Endothelial cell of umbilical vein (primary cell): ENCODE measurements at regions not wholly inside any gene's neighbourhood (a gene's known extent, or its start where the extent isn't known, plus 50 kb on each side); places are given as distances from the start of the nearest gene placed in this dataset.

Experiments used
- BruUV-seq: library from RNA; stranded (reverse); fragments of 400-500 nt; replicated peaks from 2 replicates; lab custom pipeline; 2021; lab: Mats Ljungman, UMichigan
- CTCF ChIA-PET: fragments of 300-600, 350-600 bp; sonication (Branson Sonifier 250); formaldehyde crosslinking; loops from one replicate; lab custom pipeline; 2021; ENCODE audit warnings: antibody characterized with exemption, inconsistent platforms; lab: Charles Lee
- POLR2A ChIA-PET: fragments of 300-600, 350-600 bp; sonication (Branson Sonifier 250); formaldehyde crosslinking; loops from one replicate; lab custom pipeline; 2021; ENCODE audit warnings: antibody characterized with exemption, inconsistent platforms; lab: Charles Lee
- DNase-seq: peaks from one replicate; pipeline ENCODE4 v3.0.0-alpha.2; 2011; ENCODE audit warnings: low read depth, low spot score
- FAIRE-seq: peaks from 2 replicates; lab custom pipeline; 2011; peaks lifted over from hg19 to GRCh38; lab: Jason Lieb, UNC
- H2AFZ ChIP-seq: 2 replicates; pipeline ENCODE4 v1.6.0; 2012; ENCODE audit warnings: low read depth, low read length, control low read depth, inconsistent platforms
- H3K27ac ChIP-seq: 2 replicates; pipeline ENCODE4 v1.5.1; 2011; ENCODE audit warnings: low read depth, mild to moderate bottlenecking, control low read depth, low read length, moderate library complexity; ENCODE audit not compliant: insufficient read depth
- H3K27me3 ChIP-seq, 2 experiments: 2 replicates each; pipeline versions ENCODE4 v1.6.0 to v1.6.1; 2011; ENCODE audit warnings: low read length in 2 of 2, mixed read lengths in 1 of 2; ENCODE audit not compliant: control insufficient read depth in 2 of 2, insufficient read depth in 2 of 2
- H3K36me3 ChIP-seq, 2 experiments: 2 replicates in 1 of 2; 3 replicates in 1 of 2; pipeline ENCODE4 v1.5.1; 2011; ENCODE audit warnings: low read length in 2 of 2, mild to moderate bottlenecking in 1 of 2, moderate library complexity in 1 of 2; ENCODE audit not compliant: control insufficient read depth in 2 of 2, insufficient read depth in 2 of 2; ENCODE audit errors: extremely low read depth in 1 of 2
- H3K4me1 ChIP-seq: 3 replicates; pipeline ENCODE4 v1.5.1; 2011; ENCODE audit warnings: mild to moderate bottlenecking, low read length; ENCODE audit not compliant: control insufficient read depth, insufficient read depth; ENCODE audit errors: extremely low read depth
- H3K4me2 ChIP-seq: 2 replicates; pipeline ENCODE4 v1.6.1; 2011; ENCODE audit warnings: low read length, control low read depth, mixed read lengths; ENCODE audit not compliant: insufficient read depth
- H3K4me3 ChIP-seq, 3 experiments: fragments of 200-600 bp in 1 of 3; sonication (generic), shearing (Covaris generic) in 1 of 3; replicated peaks in 1 of 3; 2 replicates each; pipeline ENCODE4 v1.5.1; 2011 to 2016; ENCODE audit warnings: control low read depth in 3 of 3, low read length in 3 of 3, mild to moderate bottlenecking in 2 of 3, inconsistent platforms in 1 of 3, low read depth in 1 of 3, moderate library complexity in 1 of 3; ENCODE audit not compliant: insufficient read depth in 1 of 3
- H3K79me2 ChIP-seq: 2 replicates; pipeline ENCODE4 v1.6.0; 2012; ENCODE audit warnings: low read length, inconsistent platforms; ENCODE audit not compliant: control insufficient read depth, insufficient read depth
- H3K9ac ChIP-seq: replicated peaks from 2 replicates; pipeline ENCODE3; 2011; ENCODE audit warnings: low read length, control low read depth; ENCODE audit not compliant: insufficient read depth; ENCODE audit errors: extremely low read depth
- H3K9me1 ChIP-seq: replicated peaks from 3 replicates; pipeline ENCODE4 v1.6.0; 2011; ENCODE audit warnings: mild to moderate bottlenecking, low read length; ENCODE audit not compliant: control insufficient read depth, insufficient read depth; ENCODE audit errors: extremely low read depth
- H3K9me3 ChIP-seq: replicated peaks from 2 replicates; pipeline ENCODE4 v1.5.1; 2012; ENCODE audit warnings: low read length, inconsistent platforms; ENCODE audit not compliant: control insufficient read depth, insufficient read depth
- H4K20me1 ChIP-seq: replicated peaks from 2 replicates; pipeline ENCODE3; 2011; ENCODE audit warnings: mild to moderate bottlenecking, low read length; ENCODE audit not compliant: control insufficient read depth, insufficient read depth; ENCODE audit errors: extremely low read depth
- CTCF ChIP-seq, 2 donors: IDR thresholded peaks; 1 replicate in 1 of 2; 2 replicates in 1 of 2; pipeline ENCODE4 v1.5.1; 2011; ENCODE audit warnings: low read length in 2 of 2, mild to moderate bottlenecking in 2 of 2, moderate library complexity in 2 of 2, control low read depth in 1 of 2, inconsistent platforms in 1 of 2, low read depth in 1 of 2; ENCODE audit not compliant: insufficient read depth in 1 of 2; ENCODE audit errors: extremely low read depth in 1 of 2
- EZH2 ChIP-seq: IDR thresholded peaks from 2 replicates; pipeline ENCODE4 v1.6.1; 2012; ENCODE audit warnings: borderline replicate concordance, low read depth, mild to moderate bottlenecking, moderate library complexity, low read length, inconsistent platforms; ENCODE audit not compliant: severe bottlenecking
- FOS ChIP-seq: IDR thresholded peaks from 2 replicates; pipeline ENCODE4 v1.6.1; 2011; ENCODE audit warnings: mild to moderate bottlenecking, low read length, moderate library complexity, borderline replicate concordance; ENCODE audit not compliant: insufficient read depth
- GATA2 ChIP-seq: IDR thresholded peaks from 2 replicates; pipeline ENCODE4 v1.7.0; 2011; ENCODE audit warnings: low read depth, mild to moderate bottlenecking, moderate library complexity, mixed read lengths, low read length; ENCODE audit not compliant: insufficient read length, insufficient read depth
- JUN ChIP-seq: IDR thresholded peaks from 2 replicates; pipeline ENCODE4 v1.6.1; 2011; ENCODE audit warnings: borderline replicate concordance, low read depth; ENCODE audit not compliant: insufficient read length, insufficient read depth
- MAX ChIP-seq: IDR thresholded peaks from 2 replicates; pipeline ENCODE4 v1.6.1; 2011; ENCODE audit not compliant: insufficient read depth, insufficient read length
- MYC ChIP-seq: IDR thresholded peaks from one replicate; pipeline ENCODE4 v1.6.1; 2011; ENCODE audit warnings: mild to moderate bottlenecking, low read depth, low read length
- POLR2A ChIP-seq: IDR thresholded peaks from 2 replicates; pipeline ENCODE4 v1.6.1; 2012; ENCODE audit warnings: low read depth, mild to moderate bottlenecking, control low read depth, low read length
- POLR2AphosphoS5 ChIP-seq: IDR thresholded peaks from 2 replicates; pipeline ENCODE4 v1.6.1; 2012; ENCODE audit warnings: low read depth, mild to moderate bottlenecking, control low read depth, low read length, moderate library complexity; ENCODE audit not compliant: insufficient read depth
- dilution Hi-C: fragments of 300-500 bp; cut with MboI; formaldehyde crosslinking; loops from one replicate; pipeline ENCODE4 v1.15.0; 2019; ENCODE audit warnings: low sequenced_read_pairs; ENCODE audit not compliant: extremely low pct_ligation_motif_present
- intact Hi-C: fragments of 100-400 bp; cut with micrococcal nuclease; formaldehyde crosslinking; loops from one replicate; pipeline ENCODE4 v1.10.0; 2022

- POLR2A ChIA-PET: no interaction called here
- CTCF ChIA-PET: no interaction called here
- DNase-seq: no peak
- Histone ChIP-seq H3K4me2 (no peak overlapping the region), H3K9ac (no peak overlapping the region), H3K36me3 (no peaks in the 10 kb centered on the region), H2AFZ (no peak overlapping the region), H4K20me1 (no peaks in the 10 kb centered on the region), H3K79me2 (no peaks in the 10 kb centered on the region), H3K9me3 (no peaks in the 10 kb centered on the region), H3K4me3 (no peak overlapping the region), H3K9me1 (no peaks in the 10 kb centered on the region), H3K4me1 (no peaks in the 10 kb centered on the region), H3K27me3 (no peaks in the 10 kb centered on the region), H3K27ac (no peak overlapping the region)
- no peak for FAIRE-seq
- no TSS peak for BruUV-seq
- TF ChIP-seq POLR2AphosphoS5 (no peak), POLR2A (no peak), FOS (no peak), CTCF (IDR thresholded peaks at IDR 0.05; ENCODE audit: extremely low read depth in 1 of 2, insufficient read depth in 1 of 2, low read depth in 1 of 2, low read length in 2 of 2) (no peak), JUN (no peak), GATA2 (no peak), MYC (no peak), MAX (no peak), EZH2 (no peak)
- dilution Hi-C loops: no loop called here
- intact Hi-C loops: no loop called here
Measured at GRCh38 chr5:84872768-84873167, 488.1 kb upstream of the EDIL3 start.
